Memory B cell (primary cell): ENCODE measurements at regions not wholly inside any gene's neighbourhood (a gene's known extent, or its start where the extent isn't known, plus 50 kb on each side); places are given as distances from the start of the nearest gene placed in this dataset.

Experiments
- ATAC-seq: fragments of 150-1000 bp; cut with Tn5 transposase; 2 replicates; pipeline ENCODE4 v1.10.0; 2021; ENCODE audit warnings: low read depth, mild to moderate bottlenecking, moderate library complexity
- DNase-seq, 2 donors: peaks; one replicate each; pipeline ENCODE4 v3.0.0; 2022; ENCODE audit warnings: low spot score in 2 of 2
- H3K27ac Mint-ChIP-seq: one replicate; pipeline ENCODE4 v1.8.0; 2022; ENCODE audit warnings: mild to moderate bottlenecking, moderate library complexity, mixed read lengths
- H3K27me3 Mint-ChIP-seq: one replicate; pipeline ENCODE4 v1.8.0; 2022; ENCODE audit warnings: mixed read lengths
- H3K36me3 Mint-ChIP-seq: one replicate; pipeline ENCODE4 v1.8.0; 2022; ENCODE audit warnings: mild to moderate bottlenecking, mixed read lengths
- H3K4me1 Mint-ChIP-seq: one replicate; pipeline ENCODE4 v1.8.0; 2022; ENCODE audit warnings: mixed read lengths
- H3K4me3 Mint-ChIP-seq: one replicate; pipeline ENCODE4 v1.8.0; 2022; ENCODE audit warnings: mild to moderate bottlenecking, moderate library complexity, mixed read lengths
- H3K9me3 Mint-ChIP-seq: one replicate; pipeline ENCODE4 v1.8.0; 2022; ENCODE audit warnings: mixed read lengths

GRCh38 chr10:130915065-130915464 lies 396.5 kb downstream of the TCERG1L start:
- ATAC-seq (no peak), DNase-seq (no peak)
- no peak overlapping the region for H3K27ac Mint-ChIP-seq
- H3K9me3 Mint-ChIP-seq = peaks cover 13% of the 10 kb centered on the region
- no peaks in the 10 kb centered on the region for H3K36me3 Mint-ChIP-seq
- no peak overlapping the region for H3K4me3 Mint-ChIP-seq
- H3K4me1 Mint-ChIP-seq = no peaks in the 10 kb centered on the region
- H3K27me3 Mint-ChIP-seq = no peaks in the 10 kb centered on the region

DNA sequence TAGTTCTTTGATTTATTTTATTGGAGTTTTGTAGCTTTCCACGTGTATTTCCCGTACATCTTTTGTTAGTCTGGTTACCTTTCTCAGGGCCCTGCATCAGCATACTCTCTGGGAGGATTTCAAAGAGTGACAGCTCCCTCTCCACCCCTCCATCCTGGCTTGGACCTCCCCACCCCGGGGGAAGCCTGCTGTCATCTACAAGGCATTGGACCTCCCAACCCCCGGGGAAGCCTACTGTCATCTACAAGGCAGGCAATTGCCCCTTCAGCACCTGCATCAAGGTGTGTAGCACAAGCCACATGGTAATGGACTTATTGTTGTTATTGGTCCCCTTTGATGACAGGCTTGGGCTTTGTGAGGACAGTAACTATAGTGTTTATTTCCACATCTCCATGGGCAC lies 390.1 kb downstream of the TCERG1L start:
- DNase-seq (no peak), ATAC-seq (no peak)
- Mint-ChIP-seq H3K36me3 (no peaks in the 10 kb centered on the region), H3K9me3 (peaks cover 5% of the 10 kb centered on the region), H3K4me3 (no peak overlapping the region), H3K4me1 (no peaks in the 10 kb centered on the region), H3K27me3 (no peaks in the 10 kb centered on the region), H3K27ac (no peak overlapping the region)

DNA sequence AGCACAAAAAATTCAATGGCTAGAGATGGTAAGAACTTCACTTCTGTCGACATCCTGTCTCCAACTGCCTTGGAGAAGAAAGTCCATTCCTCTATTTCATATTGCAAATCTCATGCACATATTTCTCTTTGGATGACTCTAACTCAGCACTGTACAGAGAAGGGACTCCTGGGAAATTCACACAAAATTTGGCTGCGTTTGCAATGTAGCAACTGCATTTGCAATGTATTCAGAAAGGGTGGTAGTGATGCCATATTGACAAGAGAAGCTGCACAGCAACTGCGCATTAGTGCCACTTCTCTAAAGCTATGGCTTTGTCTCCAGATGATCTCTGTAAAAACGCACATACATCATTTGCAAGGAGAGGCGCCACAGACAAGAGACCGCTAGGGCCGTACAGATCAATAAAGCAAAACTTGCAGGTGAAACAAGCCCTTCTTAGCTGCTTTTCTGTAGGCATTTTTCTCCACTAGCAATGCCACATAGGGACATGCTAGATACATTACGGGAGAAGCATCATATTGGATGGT lies 389.5 kb downstream of the TCERG1L start:
- Mint-ChIP-seq H3K4me3 (no peak overlapping the region), H3K36me3 (no peaks in the 10 kb centered on the region), H3K27me3 (no peaks in the 10 kb centered on the region), H3K4me1 (no peaks in the 10 kb centered on the region), H3K27ac (no peak overlapping the region), H3K9me3 (peaks cover 5% of the 10 kb centered on the region)
- ATAC-seq = no peak
- no peak for DNase-seq

DNA sequence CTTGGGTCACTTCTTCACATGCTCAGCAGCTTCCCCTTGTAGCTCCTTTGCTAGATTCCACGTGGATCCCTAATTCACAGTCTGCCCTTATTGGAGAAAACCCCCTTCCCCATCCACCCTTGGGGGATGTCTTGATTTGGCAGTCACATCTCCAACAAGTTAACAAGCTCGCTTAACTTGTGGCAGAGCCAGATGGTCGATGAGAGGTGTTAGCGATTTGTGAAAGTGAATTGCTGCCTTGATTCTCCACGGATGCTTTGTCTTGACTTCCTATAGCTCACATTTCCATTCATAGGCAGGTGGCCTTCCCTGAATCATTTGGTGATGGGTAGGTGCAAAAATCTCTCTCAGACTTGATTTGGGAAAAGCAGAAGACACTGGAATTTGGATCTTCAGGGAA lies 387.9 kb downstream of the TCERG1L start:
- H3K27me3 Mint-ChIP-seq = no peaks in the 10 kb centered on the region
- DNase-seq (no peak), ATAC-seq (no peak)
- no peak overlapping the region for H3K27ac Mint-ChIP-seq
- H3K4me1 Mint-ChIP-seq = no peaks in the 10 kb centered on the region
- H3K36me3 Mint-ChIP-seq = no peaks in the 10 kb centered on the region
- peaks cover 5% of the 10 kb centered on the region for H3K9me3 Mint-ChIP-seq
- H3K4me3 Mint-ChIP-seq = no peak overlapping the region

- Mint-ChIP-seq H3K4me3 (no peak overlapping the region), H3K27ac (no peak overlapping the region), H3K4me1 (no peaks in the 10 kb centered on the region), H3K36me3 (no peaks in the 10 kb centered on the region), H3K9me3 (no peaks in the 10 kb centered on the region), H3K27me3 (no peaks in the 10 kb centered on the region)
- DNase-seq (no peak), ATAC-seq (no peak)
Measured at GRCh38 chr10:130924138-130924819, 387.2 kb downstream of the TCERG1L start.

- H3K4me3 Mint-ChIP-seq = no peak overlapping the region
- H3K27ac Mint-ChIP-seq = no peak overlapping the region
- H3K27me3 Mint-ChIP-seq = no peaks in the 10 kb centered on the region
- ATAC-seq (no peak), DNase-seq (no peak)
- no peaks in the 10 kb centered on the region for H3K36me3 Mint-ChIP-seq
- no peaks in the 10 kb centered on the region for H3K4me1 Mint-ChIP-seq
- H3K9me3 Mint-ChIP-seq = peaks cover 2% of the 10 kb centered on the region
Measured at GRCh38 chr10:130926442-130926841, 385.1 kb downstream of the TCERG1L start.

- H3K27ac Mint-ChIP-seq = no peak overlapping the region
- H3K4me1 Mint-ChIP-seq = no peaks in the 10 kb centered on the region
- ATAC-seq (no peak), DNase-seq (no peak)
- peaks cover 2% of the 10 kb centered on the region for H3K9me3 Mint-ChIP-seq
- H3K4me3 Mint-ChIP-seq = no peak overlapping the region
- no peaks in the 10 kb centered on the region for H3K36me3 Mint-ChIP-seq
- peaks cover 1% of the 10 kb centered on the region for H3K27me3 Mint-ChIP-seq
Measured at GRCh38 chr10:130927157-130927556, 384.4 kb downstream of the TCERG1L start.

DNA sequence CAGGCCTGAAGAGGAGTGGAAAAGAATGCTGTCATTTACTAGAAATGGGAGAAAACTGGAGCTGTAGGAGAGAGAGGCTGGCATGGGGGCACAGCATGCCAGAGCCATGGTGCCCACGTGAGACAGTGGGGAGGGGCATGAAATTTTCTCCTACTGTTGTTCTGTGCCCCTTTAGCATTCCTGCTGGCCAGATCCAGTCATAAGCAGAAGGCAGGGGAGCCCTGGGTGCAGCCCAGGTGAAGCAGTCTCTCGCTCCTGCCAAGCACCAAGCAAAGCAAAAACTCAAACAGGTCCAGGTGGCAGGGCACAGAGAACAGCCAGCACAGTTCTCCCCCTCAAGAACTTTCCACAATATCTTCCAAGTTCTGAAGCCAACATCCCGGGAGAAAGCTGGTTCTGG lies 383.2 kb downstream of the TCERG1L start:
- ATAC-seq (no peak), DNase-seq (no peak)
- no peak overlapping the region for H3K27ac Mint-ChIP-seq
- no peaks in the 10 kb centered on the region for H3K4me1 Mint-ChIP-seq
- H3K27me3 Mint-ChIP-seq = peaks cover 1% of the 10 kb centered on the region
- no peak overlapping the region for H3K4me3 Mint-ChIP-seq
- no peaks in the 10 kb centered on the region for H3K36me3 Mint-ChIP-seq
- peaks cover 2% of the 10 kb centered on the region for H3K9me3 Mint-ChIP-seq

- Mint-ChIP-seq H3K27me3 (peaks cover 1% of the 10 kb centered on the region), H3K27ac (no peak overlapping the region), H3K4me1 (no peaks in the 10 kb centered on the region), H3K36me3 (no peaks in the 10 kb centered on the region), H3K4me3 (no peak overlapping the region), H3K9me3 (peaks cover 2% of the 10 kb centered on the region)
- no peak for ATAC-seq
- DNase-seq = no peak
Measured at GRCh38 chr10:130929422-130930325, 381.8 kb downstream of the TCERG1L start.

GRCh38 chr10:130930821-130931220 lies 380.7 kb downstream of the TCERG1L start:
- no peak for ATAC-seq
- no peak overlapping the region for H3K4me3 Mint-ChIP-seq
- peaks cover 2% of the 10 kb centered on the region for H3K9me3 Mint-ChIP-seq
- no peaks in the 10 kb centered on the region for H3K4me1 Mint-ChIP-seq
- H3K27me3 Mint-ChIP-seq = peaks cover 1% of the 10 kb centered on the region
- H3K36me3 Mint-ChIP-seq = no peaks in the 10 kb centered on the region
- DNase-seq = no peak
- no peak overlapping the region for H3K27ac Mint-ChIP-seq

DNA sequence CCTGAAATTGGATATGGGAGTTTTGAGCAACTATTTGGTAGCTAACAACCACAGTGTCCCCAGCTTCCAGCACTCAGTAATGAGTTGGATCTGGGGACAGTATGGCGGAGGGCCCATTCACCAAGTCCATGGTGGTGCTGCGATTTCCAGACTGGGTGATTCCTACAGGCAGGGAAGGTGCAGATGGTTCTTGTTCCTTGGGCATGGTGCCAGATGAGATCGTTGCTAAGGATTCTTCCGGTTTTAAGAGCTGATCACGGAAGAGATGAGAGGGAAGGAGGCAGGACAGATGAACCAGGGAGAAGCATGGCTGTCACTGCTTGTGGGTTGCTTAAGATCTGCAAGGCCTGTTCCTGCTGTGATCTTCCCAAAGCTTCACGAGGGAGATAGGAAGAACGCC lies 380.3 kb downstream of the TCERG1L start:
- ATAC-seq = no peak
- Mint-ChIP-seq H3K9me3 (peaks cover 2% of the 10 kb centered on the region), H3K4me3 (no peak overlapping the region), H3K4me1 (no peaks in the 10 kb centered on the region), H3K36me3 (no peaks in the 10 kb centered on the region), H3K27me3 (peaks cover 1% of the 10 kb centered on the region), H3K27ac (no peak overlapping the region)
- DNase-seq = no peak

GRCh38 chr10:130932326-130933007 lies 379.1 kb downstream of the TCERG1L start:
- Mint-ChIP-seq H3K4me1 (no peaks in the 10 kb centered on the region), H3K27me3 (peaks cover 1% of the 10 kb centered on the region), H3K4me3 (no peak overlapping the region), H3K9me3 (peaks cover 2% of the 10 kb centered on the region), H3K36me3 (no peaks in the 10 kb centered on the region), H3K27ac (no peak overlapping the region)
- DNase-seq = no peak
- no peak for ATAC-seq

GRCh38 chr10:130933008-130933390 lies 378.5 kb downstream of the TCERG1L start:
- DNase-seq (no peak), ATAC-seq (no peak)
- H3K36me3 Mint-ChIP-seq = no peaks in the 10 kb centered on the region
- H3K4me3 Mint-ChIP-seq = no peak overlapping the region
- peaks cover 1% of the 10 kb centered on the region for H3K27me3 Mint-ChIP-seq
- H3K27ac Mint-ChIP-seq = no peak overlapping the region
- no peaks in the 10 kb centered on the region for H3K4me1 Mint-ChIP-seq
- peaks cover 2% of the 10 kb centered on the region for H3K9me3 Mint-ChIP-seq
